CD8-positive, alpha-beta memory T cell (primary cell): ENCODE measurements at regions not wholly inside any gene's neighbourhood (a gene's known extent, or its start where the extent isn't known, plus 50 kb on each side); places are given as distances from the start of the nearest gene placed in this dataset.

ENCODE experiments used
- CTCF ChIA-PET: fragments of 350-600 bp; sonication (Branson Sonifier 250); formaldehyde crosslinking; loops from one replicate; lab custom pipeline; 2021; ENCODE audit warnings: antibody characterized with exemption; lab: Charles Lee
- POLR2A ChIA-PET: fragments of 350-600 bp; sonication (Branson Sonifier 250); formaldehyde crosslinking; loops from one replicate; lab custom pipeline; 2021; ENCODE audit warnings: antibody characterized with exemption; lab: Charles Lee
- DNase-seq, 5 donors: peaks; one replicate each; pipeline versions ENCODE4 v3.0.0 to v3.0.0-alpha.2; 2020 to 2022; ENCODE audit warnings: mixed read lengths in 1 of 5
- H3K27ac ChIP-seq: one replicate; pipeline ENCODE4 v1.7.0; 2013; ENCODE audit warnings: low read depth, mild to moderate bottlenecking, low read length, moderate library complexity
- H3K27me3 ChIP-seq: 2 replicates; pipeline ENCODE4 v1.7.0; 2013; ENCODE audit warnings: low read length, mild to moderate bottlenecking; ENCODE audit not compliant: insufficient read depth, poor library complexity, severe bottlenecking
- H3K36me3 ChIP-seq: 2 replicates; pipeline ENCODE4 v1.7.0; 2013; ENCODE audit warnings: mild to moderate bottlenecking, low read length, moderate library complexity; ENCODE audit not compliant: insufficient read depth
- H3K4me1 ChIP-seq: 2 replicates; pipeline ENCODE4 v1.7.0; 2013; ENCODE audit warnings: mild to moderate bottlenecking, low read length, moderate library complexity; ENCODE audit not compliant: insufficient read depth
- H3K4me3 ChIP-seq: 2 replicates; pipeline ENCODE4 v1.7.0; 2013; ENCODE audit warnings: mild to moderate bottlenecking, low read length
- H3K9me3 ChIP-seq: 2 replicates; pipeline ENCODE4 v1.7.0; 2013; ENCODE audit warnings: mild to moderate bottlenecking, low read length
- H3K27ac Mint-ChIP-seq, 8 donors: one replicate each; pipeline ENCODE4 v1.8.0; 2020 to 2021; ENCODE audit warnings: mixed read lengths in 8 of 8, mild to moderate bottlenecking in 6 of 8, inconsistent platforms in 3 of 8, moderate library complexity in 3 of 8
- H3K27me3 Mint-ChIP-seq, 2 donors: one replicate each; pipeline ENCODE4 v1.8.0; 2020 to 2021; ENCODE audit warnings: mixed read lengths in 2 of 2, mild to moderate bottlenecking in 1 of 2, moderate library complexity in 1 of 2
- H3K36me3 Mint-ChIP-seq, 3 donors: one replicate each; pipeline ENCODE4 v1.8.0; 2020 to 2021; ENCODE audit warnings: mixed read lengths in 3 of 3, inconsistent platforms in 1 of 3, mild to moderate bottlenecking in 1 of 3
- H3K4me1 Mint-ChIP-seq, 3 donors: one replicate each; pipeline ENCODE4 v1.8.0; 2020 to 2021; ENCODE audit warnings: mixed read lengths in 3 of 3, inconsistent platforms in 1 of 3, mild to moderate bottlenecking in 1 of 3
- H3K4me3 Mint-ChIP-seq, 7 donors: one replicate each; pipeline ENCODE4 v1.8.0; 2020 to 2021; ENCODE audit warnings: mixed read lengths in 7 of 7, mild to moderate bottlenecking in 6 of 7, moderate library complexity in 4 of 7, inconsistent platforms in 2 of 7
- H3K9me3 Mint-ChIP-seq, 5 donors: one replicate each; pipeline ENCODE4 v1.8.0; 2020 to 2022; ENCODE audit warnings: mixed read lengths in 5 of 5, mild to moderate bottlenecking in 3 of 5, moderate library complexity in 2 of 5, inconsistent platforms in 1 of 5

GRCh38 chr9:672851-673250, 168.6 kb upstream of the DMRT1 start:
- no peaks in the 10 kb centered on the region for H3K36me3 ChIP-seq
- Mint-ChIP-seq H3K4me3 (no peak overlapping the region), H3K27ac (no peak overlapping the region), H3K27me3 (peaks cover 11 to 33% of the 10 kb centered on the region in 2 donors), H3K4me1 (peaks cover 9 to 14% (median 14%) of the 10 kb centered on the region in 3 donors), H3K36me3 (peaks cover 0 to 19% (median 0%) of the 10 kb centered on the region in 3 donors), H3K9me3 (peaks cover 15 to 25% (median 17%) of the 10 kb centered on the region in 5 donors)
- H3K4me3 ChIP-seq: no peak overlapping the region
- ChIA-PET CTCF (no interaction called here), POLR2A (no interaction called here)
- no peak for DNase-seq
- no peaks in the 10 kb centered on the region for H3K9me3 ChIP-seq
- H3K27me3 ChIP-seq: no peaks in the 10 kb centered on the region
- H3K27ac ChIP-seq: no peak overlapping the region
- no peaks in the 10 kb centered on the region for H3K4me1 ChIP-seq

GRCh38 chr9:673264-673965, 168.1 kb upstream of the DMRT1 start:
- Mint-ChIP-seq H3K27me3 (peaks cover 11 to 28% of the 10 kb centered on the region in 2 donors), H3K4me1 (peaks cover 12 to 18% (median 17%) of the 10 kb centered on the region in 3 donors), H3K4me3 (no peak overlapping the region), H3K36me3 (peaks cover 0 to 14% (median 0%) of the 10 kb centered on the region in 3 donors), H3K27ac (no peak overlapping the region), H3K9me3 (peaks cover 11 to 20% (median 15%) of the 10 kb centered on the region in 5 donors)
- no peaks in the 10 kb centered on the region for H3K4me1 ChIP-seq
- H3K4me3 ChIP-seq: no peak overlapping the region
- no peak overlapping the region for H3K27ac ChIP-seq
- H3K36me3 ChIP-seq: no peaks in the 10 kb centered on the region
- ChIA-PET POLR2A (no interaction called here), CTCF (no interaction called here)
- no peak for DNase-seq
- no peaks in the 10 kb centered on the region for H3K27me3 ChIP-seq
- H3K9me3 ChIP-seq: no peaks in the 10 kb centered on the region

DNA sequence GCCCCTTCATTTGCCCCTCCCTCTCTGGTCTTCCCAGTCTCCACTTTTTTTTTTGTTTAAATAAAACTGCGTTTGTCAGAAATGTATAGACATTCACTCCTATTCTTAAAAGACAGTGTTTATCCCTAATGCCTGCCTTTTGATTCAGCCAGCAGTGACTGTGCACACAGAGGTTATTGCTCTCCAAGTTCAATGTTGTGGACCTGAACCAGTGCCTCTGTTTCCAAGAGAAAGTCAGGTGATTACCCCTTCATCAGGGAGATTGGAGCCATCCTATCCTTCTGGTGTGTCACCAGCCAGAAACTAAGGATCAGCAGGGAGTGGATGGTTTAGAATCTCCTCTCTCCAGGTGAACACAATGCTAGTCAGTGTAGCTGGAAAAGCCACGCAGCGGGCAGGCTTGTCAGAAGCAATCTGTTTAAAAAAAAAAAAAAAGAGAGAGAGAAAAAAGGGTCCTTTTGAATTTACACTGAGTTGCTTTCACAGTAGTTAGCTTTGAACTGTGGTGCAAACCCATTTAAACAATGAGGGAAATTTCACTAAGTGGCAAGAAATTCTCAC, 167.5 kb upstream of the DMRT1 start:
- Histone ChIP-seq H3K36me3 (no peaks in the 10 kb centered on the region), H3K27ac (no peak overlapping the region), H3K4me1 (no peaks in the 10 kb centered on the region), H3K4me3 (no peak overlapping the region), H3K9me3 (no peaks in the 10 kb centered on the region), H3K27me3 (no peaks in the 10 kb centered on the region)
- peaks cover 8 to 16% (median 13%) of the 10 kb centered on the region in 5 donors for H3K9me3 Mint-ChIP-seq
- peaks cover 12 to 18% (median 17%) of the 10 kb centered on the region in 3 donors for H3K4me1 Mint-ChIP-seq
- H3K27ac Mint-ChIP-seq: no peak overlapping the region
- ChIA-PET POLR2A (no interaction called here), CTCF (no interaction called here)
- no peak for DNase-seq
- no peak overlapping the region for H3K4me3 Mint-ChIP-seq
- H3K27me3 Mint-ChIP-seq: peaks cover 6 to 26% of the 10 kb centered on the region in 2 donors
- peaks cover 0 to 7% (median 3%) of the 10 kb centered on the region in 3 donors for H3K36me3 Mint-ChIP-seq

DNA sequence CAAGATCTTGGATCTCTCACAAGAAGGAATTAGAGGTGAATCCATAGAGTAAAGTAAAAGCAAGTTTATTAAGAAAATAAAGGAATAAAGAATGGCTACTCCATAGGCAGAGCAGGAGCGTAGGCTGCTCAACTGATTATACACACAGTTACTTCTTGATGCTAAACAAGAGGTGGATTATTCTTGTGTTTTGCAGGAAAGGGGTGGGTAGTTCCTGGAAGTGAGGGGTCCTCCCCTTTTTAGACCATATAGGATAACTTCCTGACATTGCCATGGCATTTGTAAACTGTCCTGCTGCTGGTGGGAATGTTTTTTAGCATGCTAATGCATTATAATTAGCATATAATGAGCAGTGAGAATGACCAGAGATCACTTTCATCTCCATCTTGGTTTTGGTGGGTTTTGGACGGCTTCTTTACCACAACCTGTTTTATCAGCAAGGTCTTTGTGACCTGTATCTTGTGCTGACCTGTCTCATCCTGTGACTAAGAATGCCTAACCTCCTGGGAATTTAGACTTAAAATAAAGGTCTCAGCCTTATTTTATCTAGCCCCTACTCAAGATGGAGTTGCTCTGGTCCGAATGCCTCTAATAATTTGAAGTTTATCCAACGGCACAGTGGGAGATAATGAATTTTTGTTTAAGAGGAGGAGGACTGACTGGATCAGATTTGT, 165.7 kb upstream of the DMRT1 start:
- Mint-ChIP-seq H3K9me3 (peaks cover 0 to 3% (median 0%) of the 10 kb centered on the region in 5 donors), H3K27me3 (peaks cover 6 to 19% of the 10 kb centered on the region in 2 donors), H3K4me3 (peak overlapping the region in 1 of 7 donors; percentile 4), H3K4me1 (peaks cover 12 to 18% (median 17%) of the 10 kb centered on the region in 3 donors), H3K36me3 (peaks cover 0 to 3% (median 0%) of the 10 kb centered on the region in 3 donors), H3K27ac (no peak overlapping the region)
- Histone ChIP-seq H3K4me1 (no peaks in the 10 kb centered on the region), H3K9me3 (no peaks in the 10 kb centered on the region), H3K27ac (no peak overlapping the region), H3K36me3 (no peaks in the 10 kb centered on the region), H3K27me3 (no peaks in the 10 kb centered on the region), H3K4me3 (no peak overlapping the region)
- POLR2A ChIA-PET: no interaction called here
- DNase-seq: no peak
- CTCF ChIA-PET: no interaction called here

DNA sequence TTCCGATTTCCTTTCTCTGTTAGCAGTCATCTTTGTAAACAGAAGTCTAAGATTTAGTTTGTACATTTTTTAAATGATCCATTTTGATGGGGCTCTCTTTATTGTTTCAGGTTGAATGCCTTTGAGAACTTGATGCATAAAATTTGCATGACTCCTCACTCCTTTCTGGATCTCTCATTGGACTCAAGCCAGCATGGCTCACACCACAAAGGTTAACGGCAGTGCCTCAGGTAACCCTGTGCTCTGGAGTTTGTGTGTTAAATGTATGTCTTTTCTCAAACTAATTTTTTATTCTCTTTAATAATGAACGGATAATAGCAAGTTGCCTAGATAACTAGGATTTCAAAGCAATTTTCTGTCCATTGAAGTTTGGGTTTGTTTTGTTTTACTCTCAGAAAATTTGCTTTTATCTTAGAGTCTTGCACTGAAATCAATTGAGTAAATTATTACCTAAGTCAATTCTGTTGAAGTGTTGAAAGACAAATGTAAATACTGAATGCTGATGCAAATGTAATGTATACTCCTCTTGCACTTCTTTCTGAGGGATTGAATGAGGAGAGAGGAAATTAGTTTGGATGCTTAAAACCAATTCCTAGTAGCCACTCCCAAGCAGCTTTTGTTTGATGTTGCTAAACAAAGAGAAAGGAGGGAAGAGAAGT, 164.6 kb upstream of the DMRT1 start:
- POLR2A ChIA-PET: no interaction called here
- H3K4me1 ChIP-seq: no peaks in the 10 kb centered on the region
- H3K9me3 ChIP-seq: no peaks in the 10 kb centered on the region
- Mint-ChIP-seq H3K27me3 (peaks cover 0 to 16% of the 10 kb centered on the region in 2 donors), H3K4me3 (peak overlapping the region in 6 of 7 donors; percentile 55 to 78 (median 70)), H3K27ac (no peak overlapping the region), H3K9me3 (no peaks in the 10 kb centered on the region), H3K4me1 (peaks cover 12 to 18% (median 17%) of the 10 kb centered on the region in 3 donors), H3K36me3 (peaks cover 0 to 3% (median 0%) of the 10 kb centered on the region in 3 donors)
- H3K27ac ChIP-seq: no peak overlapping the region
- CTCF ChIA-PET: no interaction called here
- H3K27me3 ChIP-seq: no peaks in the 10 kb centered on the region
- H3K36me3 ChIP-seq: no peaks in the 10 kb centered on the region
- DNase-seq: no peak
- no peak overlapping the region for H3K4me3 ChIP-seq

- H3K36me3 Mint-ChIP-seq: peaks cover 0 to 3% (median 0%) of the 10 kb centered on the region in 3 donors
- Histone ChIP-seq H3K9me3 (no peaks in the 10 kb centered on the region), H3K4me3 (peak overlapping the region; percentile 27), H3K4me1 (no peaks in the 10 kb centered on the region), H3K27ac (no peak overlapping the region), H3K36me3 (no peaks in the 10 kb centered on the region), H3K27me3 (no peaks in the 10 kb centered on the region)
- CTCF ChIA-PET: no interaction called here
- POLR2A ChIA-PET: no interaction called here
- no peak for DNase-seq
- H3K4me1 Mint-ChIP-seq: peaks cover 12 to 18% (median 17%) of the 10 kb centered on the region in 3 donors
- no peaks in the 10 kb centered on the region for H3K9me3 Mint-ChIP-seq
- H3K27ac Mint-ChIP-seq: peak overlapping the region in 2 of 8 donors; percentile 2 to 6
- peaks cover 0 to 16% of the 10 kb centered on the region in 2 donors for H3K27me3 Mint-ChIP-seq
- H3K4me3 Mint-ChIP-seq: peak overlapping the region; percentile 55 to 78 (median 70)
Measured at GRCh38 chr9:677461-678097, 163.9 kb upstream of the DMRT1 start.

DNA sequence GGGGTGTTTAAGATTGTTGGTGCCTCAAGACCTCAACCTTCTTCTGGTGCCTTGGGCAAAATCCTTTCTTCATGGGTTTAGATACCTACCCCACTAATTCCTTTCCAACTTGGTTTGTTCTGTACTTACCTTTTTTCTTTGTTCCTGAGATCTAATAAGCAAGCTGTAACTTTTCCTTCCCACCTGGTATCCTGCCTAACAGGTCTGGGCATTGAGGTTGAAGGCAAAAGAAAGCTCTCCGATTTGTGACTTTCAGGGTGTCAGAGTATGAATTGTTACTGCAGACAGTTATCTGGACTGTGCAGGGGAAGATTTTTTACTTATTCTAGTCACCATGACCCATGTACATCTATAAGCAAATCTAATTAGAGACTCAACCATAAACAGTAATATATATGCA, 162.6 kb upstream of the DMRT1 start:
- H3K4me1 ChIP-seq: no peaks in the 10 kb centered on the region
- no peak overlapping the region for H3K4me3 ChIP-seq
- CTCF ChIA-PET: no interaction called here
- H3K27me3 ChIP-seq: no peaks in the 10 kb centered on the region
- no peaks in the 10 kb centered on the region for H3K36me3 ChIP-seq
- no peaks in the 10 kb centered on the region for H3K9me3 ChIP-seq
- H3K36me3 Mint-ChIP-seq: peaks cover 0 to 3% (median 0%) of the 10 kb centered on the region in 3 donors
- DNase-seq: no peak
- POLR2A ChIA-PET: no interaction called here
- peaks cover 12 to 18% (median 16%) of the 10 kb centered on the region in 3 donors for H3K4me1 Mint-ChIP-seq
- H3K27ac ChIP-seq: no peak overlapping the region
- peak overlapping the region in 1 of 8 donors; percentile 12 for H3K27ac Mint-ChIP-seq
- peak overlapping the region in 1 of 7 donors; percentile 41 for H3K4me3 Mint-ChIP-seq
- H3K9me3 Mint-ChIP-seq: no peaks in the 10 kb centered on the region
- peaks cover 0 to 9% of the 10 kb centered on the region in 2 donors for H3K27me3 Mint-ChIP-seq
